SU-DHL-6 (cell line): ENCODE measurements at regions not wholly inside any gene's neighbourhood (a gene's known extent, or its start where the extent isn't known, plus 50 kb on each side); places are given as distances from the start of the nearest gene placed in this dataset.

ENCODE experiments used
- EZH2phosphoT487 ChIP-seq: fragments of 200-600 bp; sonication (generic), shearing (Covaris generic); conservative IDR thresholded peaks from 2 replicates; pipeline ENCODE4 v1.6.1; 2018; ENCODE audit warnings: mild to moderate bottlenecking, antibody characterized with exemption, low read length, moderate library complexity, mixed read lengths
- TF ChIP-seq, protein P1 (sequence below): fragments of 200-600 bp; sonication (generic); IDR thresholded peaks from one replicate; pipeline ENCODE4 v1.5.1; 2017; ENCODE audit warnings: antibody characterized with exemption, mild to moderate bottlenecking, low read length, moderate library complexity; ENCODE audit not compliant: insufficient read depth, poor library complexity, severe bottlenecking

DNA sequence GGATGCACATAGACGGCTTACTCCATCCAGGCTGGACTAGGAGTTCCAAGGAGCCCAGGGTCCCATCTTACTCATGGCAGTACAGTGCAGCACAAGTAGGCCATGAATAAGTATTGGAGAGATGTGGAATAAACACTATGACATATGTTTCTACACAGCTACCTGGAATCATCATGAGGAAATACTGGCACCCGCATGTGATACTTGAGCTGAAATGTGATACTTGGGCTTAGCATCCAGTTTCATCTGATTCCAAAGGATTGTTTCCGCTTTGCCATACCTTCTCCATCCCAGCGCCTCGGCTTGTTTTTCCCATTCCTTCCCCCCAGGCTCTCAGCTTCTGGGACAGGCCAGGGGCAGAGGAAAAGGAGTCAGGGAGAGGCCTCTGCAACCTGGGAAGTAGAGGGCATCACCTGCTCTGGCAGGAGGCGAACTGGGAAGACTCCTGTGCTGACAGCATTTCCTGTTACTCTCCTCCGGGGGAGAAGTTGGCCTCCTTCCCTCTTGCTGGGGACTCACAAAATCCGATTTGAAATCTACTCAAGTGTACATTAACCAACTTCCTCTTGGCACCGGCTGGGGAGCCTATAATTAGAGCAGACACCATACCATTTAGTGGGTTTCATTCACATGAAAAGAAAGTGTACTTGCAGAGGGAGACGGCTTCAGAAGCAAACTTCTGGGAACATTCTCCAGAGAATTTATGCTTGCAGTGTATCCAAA, 187.8 kb downstream of the MIAT start:
- TF ChIP-seq, protein P1, sequence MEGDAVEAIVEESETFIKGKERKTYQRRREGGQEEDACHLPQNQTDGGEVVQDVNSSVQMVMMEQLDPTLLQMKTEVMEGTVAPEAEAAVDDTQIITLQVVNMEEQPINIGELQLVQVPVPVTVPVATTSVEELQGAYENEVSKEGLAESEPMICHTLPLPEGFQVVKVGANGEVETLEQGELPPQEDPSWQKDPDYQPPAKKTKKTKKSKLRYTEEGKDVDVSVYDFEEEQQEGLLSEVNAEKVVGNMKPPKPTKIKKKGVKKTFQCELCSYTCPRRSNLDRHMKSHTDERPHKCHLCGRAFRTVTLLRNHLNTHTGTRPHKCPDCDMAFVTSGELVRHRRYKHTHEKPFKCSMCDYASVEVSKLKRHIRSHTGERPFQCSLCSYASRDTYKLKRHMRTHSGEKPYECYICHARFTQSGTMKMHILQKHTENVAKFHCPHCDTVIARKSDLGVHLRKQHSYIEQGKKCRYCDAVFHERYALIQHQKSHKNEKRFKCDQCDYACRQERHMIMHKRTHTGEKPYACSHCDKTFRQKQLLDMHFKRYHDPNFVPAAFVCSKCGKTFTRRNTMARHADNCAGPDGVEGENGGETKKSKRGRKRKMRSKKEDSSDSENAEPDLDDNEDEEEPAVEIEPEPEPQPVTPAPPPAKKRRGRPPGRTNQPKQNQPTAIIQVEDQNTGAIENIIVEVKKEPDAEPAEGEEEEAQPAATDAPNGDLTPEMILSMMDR = no peak
- no peak for TF ChIP-seq EZH2phosphoT487
